Vagina (tissue), 2 donors: ENCODE measurements at regions not wholly inside any gene's neighbourhood (a gene's known extent, or its start where the extent isn't known, plus 50 kb on each side); places are given as distances from the start of the nearest gene placed in this dataset.

Experiments
- POLR2A ChIP-seq, 2 donors: fragments of 450-650 bp; IDR thresholded peaks; one replicate each; pipeline ENCODE4 v1.6.1; 2017; ENCODE audit warnings: antibody characterized with exemption in 2 of 2, mild to moderate bottlenecking in 2 of 2, moderate library complexity in 2 of 2
- POLR2AphosphoS5 ChIP-seq, 2 donors: sonication (generic); formaldehyde crosslinking; IDR thresholded peaks; one replicate each; pipeline ENCODE4 v1.9.0; 2017; ENCODE audit warnings: antibody characterized with exemption in 2 of 2, mild to moderate bottlenecking in 2 of 2, low read depth in 1 of 2; ENCODE audit not compliant: insufficient read depth in 1 of 2
- TF ChIP-seq, protein P1 (sequence below), 3 experiments: fragments of 450-650 bp in 2 of 3; fragments of 200-600 bp in 1 of 3; sonication (generic) in 1 of 3; IDR thresholded peaks; one replicate each; pipeline ENCODE4 v1.5.1; 2017 to 2019; ENCODE audit warnings: antibody characterized with exemption in 3 of 3, mild to moderate bottlenecking in 2 of 3, moderate library complexity in 2 of 3

DNA sequence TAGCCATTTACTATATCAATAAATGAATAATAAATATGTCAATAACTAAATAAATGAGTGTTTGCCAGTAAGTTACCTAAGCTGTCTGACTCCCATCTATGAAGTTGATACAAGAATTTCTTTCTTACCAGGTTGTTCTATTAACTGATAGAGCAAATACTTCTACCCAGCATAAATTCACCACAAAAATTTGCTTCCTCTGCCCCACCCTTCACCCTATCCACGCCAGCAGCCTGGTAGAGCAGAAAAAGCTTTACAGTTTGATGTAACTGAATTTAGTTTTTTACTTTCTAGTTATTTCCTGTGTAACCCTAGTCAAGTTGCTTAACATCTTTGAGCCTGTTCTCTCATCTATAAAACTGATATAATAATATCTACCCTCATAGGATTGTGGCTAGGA is 94.9 kb upstream of the SLC16A7 start:
- TF ChIP-seq POLR2A (IDR thresholded peaks at IDR 0.05) (no peak), POLR2AphosphoS5 (IDR thresholded peaks at IDR 0.05; ENCODE audit: insufficient read depth in 1 of 2, low read depth in 1 of 2) (no peak)
- TF ChIP-seq, protein P1, sequence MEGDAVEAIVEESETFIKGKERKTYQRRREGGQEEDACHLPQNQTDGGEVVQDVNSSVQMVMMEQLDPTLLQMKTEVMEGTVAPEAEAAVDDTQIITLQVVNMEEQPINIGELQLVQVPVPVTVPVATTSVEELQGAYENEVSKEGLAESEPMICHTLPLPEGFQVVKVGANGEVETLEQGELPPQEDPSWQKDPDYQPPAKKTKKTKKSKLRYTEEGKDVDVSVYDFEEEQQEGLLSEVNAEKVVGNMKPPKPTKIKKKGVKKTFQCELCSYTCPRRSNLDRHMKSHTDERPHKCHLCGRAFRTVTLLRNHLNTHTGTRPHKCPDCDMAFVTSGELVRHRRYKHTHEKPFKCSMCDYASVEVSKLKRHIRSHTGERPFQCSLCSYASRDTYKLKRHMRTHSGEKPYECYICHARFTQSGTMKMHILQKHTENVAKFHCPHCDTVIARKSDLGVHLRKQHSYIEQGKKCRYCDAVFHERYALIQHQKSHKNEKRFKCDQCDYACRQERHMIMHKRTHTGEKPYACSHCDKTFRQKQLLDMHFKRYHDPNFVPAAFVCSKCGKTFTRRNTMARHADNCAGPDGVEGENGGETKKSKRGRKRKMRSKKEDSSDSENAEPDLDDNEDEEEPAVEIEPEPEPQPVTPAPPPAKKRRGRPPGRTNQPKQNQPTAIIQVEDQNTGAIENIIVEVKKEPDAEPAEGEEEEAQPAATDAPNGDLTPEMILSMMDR (IDR thresholded peaks at IDR 0.05) = no peak
